IMR-90 (cell line): ENCODE measurements at regions not wholly inside any gene's neighbourhood (a gene's known extent, or its start where the extent isn't known, plus 50 kb on each side); places are given as distances from the start of the nearest gene placed in this dataset.

Experiments used
- ATAC-seq: fragments of 200-7000 bp; cut with Tn5 transposase; 2 replicates; pipeline ENCODE4 v1.9.1; 2020; ENCODE audit warnings: low read depth, mild to moderate bottlenecking, moderate library complexity
- BruUV-seq: library from RNA; stranded (reverse); fragments of 400-500 nt; replicated peaks from 2 replicates; lab custom pipeline; 2021; lab: Mats Ljungman, UMichigan
- CTCF ChIA-PET: fragments of 300-600 bp; formaldehyde crosslinking; extraction: SDS; loops from one replicate; lab custom pipeline; 2021; ENCODE audit warnings: antibody characterized with exemption; lab: Yijun Ruan, JAX
- POLR2A ChIA-PET: fragments of 300-600 bp; sonication (Branson Sonifier 250); formaldehyde crosslinking; loops from one replicate; lab custom pipeline; 2022; ENCODE audit warnings: antibody characterized with exemption; ENCODE audit not compliant: unreplicated experiment; lab: Charles Lee
- DNase-seq: peaks from one replicate; pipeline ENCODE4 v3.0.0; 2013
- H2AFZ ChIP-seq: replicated peaks from 2 replicates; pipeline ENCODE3; 2013; ENCODE audit warnings: low read length, mild to moderate bottlenecking; ENCODE audit not compliant: poor library complexity
- H2AK5ac ChIP-seq: 2 replicates; pipeline ENCODE4 v1.6.1; 2013; ENCODE audit warnings: low read depth, low read length, inconsistent platforms
- H2AK9ac ChIP-seq: replicated peaks from 2 replicates; pipeline ENCODE3; 2013; ENCODE audit warnings: mild to moderate bottlenecking, low read depth, low read length, moderate library complexity; ENCODE audit not compliant: poor library complexity
- H2BK120ac ChIP-seq: 2 replicates; pipeline ENCODE4 v1.6.1; 2013; ENCODE audit warnings: low read depth, low read length, inconsistent platforms
- H2BK15ac ChIP-seq: 3 replicates; pipeline ENCODE4 v1.6.1; 2013; ENCODE audit warnings: low read depth, low read length, inconsistent platforms
- H2BK20ac ChIP-seq: 2 replicates; pipeline ENCODE4 v1.6.1; 2013; ENCODE audit warnings: low read depth, mild to moderate bottlenecking, inconsistent platforms, low read length, moderate library complexity
- H2BK5ac ChIP-seq: 2 replicates; pipeline ENCODE4 v1.6.1; 2013; ENCODE audit warnings: mild to moderate bottlenecking, low read depth, low read length, inconsistent platforms; ENCODE audit not compliant: poor library complexity, severe bottlenecking
- H3K14ac ChIP-seq: replicated peaks from 2 replicates; pipeline ENCODE4 v1.6.1; 2013; ENCODE audit warnings: low read depth, low read length, inconsistent platforms
- H3K18ac ChIP-seq: 2 replicates; pipeline ENCODE4 v1.6.1; 2013; ENCODE audit warnings: low read depth, low read length, control low read depth
- H3K23ac ChIP-seq: 2 replicates; pipeline ENCODE4 v1.6.1; 2013; ENCODE audit warnings: low read depth, low read length, inconsistent platforms
- H3K27ac ChIP-seq: 2 replicates; pipeline ENCODE4 v1.5.1; 2013; ENCODE audit warnings: mild to moderate bottlenecking, control low read depth, low read length; ENCODE audit not compliant: insufficient read depth
- H3K27me3 ChIP-seq: 2 replicates; pipeline ENCODE4 v1.6.1; 2013; ENCODE audit warnings: low read length; ENCODE audit not compliant: control insufficient read depth, insufficient read depth
- H3K36me3 ChIP-seq: 2 replicates; pipeline ENCODE4 v1.6.1; 2013; ENCODE audit warnings: low read length, mixed read lengths; ENCODE audit not compliant: control insufficient read depth, insufficient read depth
- H3K4ac ChIP-seq: 2 replicates; pipeline ENCODE4 v1.6.1; 2013; ENCODE audit warnings: low read depth, low read length, inconsistent platforms
- H3K4me1 ChIP-seq: 2 replicates; pipeline ENCODE4 v1.6.1; 2013; ENCODE audit warnings: low read length, mixed read lengths; ENCODE audit not compliant: control insufficient read depth, insufficient read depth
- H3K4me2 ChIP-seq: 2 replicates; pipeline ENCODE4 v1.6.1; 2013; ENCODE audit warnings: low read depth, mild to moderate bottlenecking, control low read depth, low read length, moderate library complexity
- H3K4me3 ChIP-seq: 2 replicates; pipeline ENCODE4 v1.5.1; 2013; ENCODE audit warnings: low read depth, mild to moderate bottlenecking, control low read depth, low read length, moderate library complexity; ENCODE audit not compliant: insufficient read depth
- H3K56ac ChIP-seq: 2 replicates; pipeline ENCODE4 v1.6.1; 2013; ENCODE audit warnings: low read length, inconsistent platforms; ENCODE audit not compliant: insufficient read depth; ENCODE audit errors: extremely low read depth
- H3K79me1 ChIP-seq, 2 experiments: 2 replicates each; pipeline ENCODE4 v1.6.1; 2013; ENCODE audit warnings: low read length in 2 of 2, inconsistent platforms in 1 of 2, low read depth in 1 of 2
- H3K9ac ChIP-seq: 2 replicates; pipeline ENCODE4 v1.6.1; 2013; ENCODE audit warnings: low read depth, low read length, control low read depth
- H3K9me1 ChIP-seq: 2 replicates; pipeline ENCODE4 v1.6.1; 2013; ENCODE audit warnings: low read length, inconsistent platforms; ENCODE audit not compliant: insufficient read depth
- H3K9me3 ChIP-seq: 2 replicates; pipeline ENCODE4 v1.6.1; 2013; ENCODE audit warnings: low read length; ENCODE audit not compliant: control insufficient read depth, insufficient read depth
- H4K20me1 ChIP-seq: 2 replicates; pipeline ENCODE4 v1.6.1; 2013; ENCODE audit warnings: low read length, inconsistent platforms; ENCODE audit not compliant: insufficient read depth
- H4K5ac ChIP-seq: 2 replicates; pipeline ENCODE4 v1.6.1; 2013; ENCODE audit warnings: mild to moderate bottlenecking, low read depth, low read length, control low read depth
- H4K8ac ChIP-seq, 2 experiments: 2 replicates each; pipeline ENCODE4 v1.6.1; 2013; ENCODE audit warnings: low read depth in 2 of 2, low read length in 2 of 2, control low read depth in 1 of 2, inconsistent platforms in 1 of 2
- H4K91ac ChIP-seq: 2 replicates; pipeline ENCODE4 v1.6.1; 2013; ENCODE audit warnings: low read depth, low read length, inconsistent platforms; ENCODE audit not compliant: insufficient read depth
- FOS ChIP-seq: fragments of 150-350 bp; IDR thresholded peaks from 2 replicates; pipeline ENCODE4 v1.6.1; 2016; ENCODE audit warnings: low read depth, low read length
- WGBS, 2 experiments: methylation state at CpG; one replicate each; pipeline versions ENCODE4 v1.1.5 to v1.1.7; 2013; ENCODE audit warnings: missing lambda C conversion rate in 2 of 2; ENCODE audit not compliant: insufficient read length in 1 of 2; ENCODE audit errors: extremely low coverage in 2 of 2; 5-methylcytosine and 5-hydroxymethylcytosine counted together
- dilution Hi-C: fragments of 300-500 bp; cut with HindIII; formaldehyde crosslinking; loops from one replicate; pipeline ENCODE4 v1.14.3; 2018; ENCODE audit warnings: low sequenced_read_pairs; ENCODE audit not compliant: unreplicated experiment
- in situ Hi-C: fragments of 300-500 bp; cut with MboI; formaldehyde crosslinking; loops from 3 replicates; pipeline ENCODE4 v1.14.3; 2019; ENCODE audit warnings: low sequenced_read_pairs, inconsistent platforms, mixed read lengths
- intact Hi-C: fragments of 100-400 bp; cut with micrococcal nuclease; formaldehyde crosslinking; loops from 2 replicates; pipeline ENCODE4 v1.10.0; 2022
- TF ChIP-seq, protein P1 (sequence below): conservative IDR thresholded peaks from 2 replicates; pipeline ENCODE4 v1.5.1; 2012; ENCODE audit warnings: mild to moderate bottlenecking, low read depth, low read length, improper control_type of control experiment

DNA sequence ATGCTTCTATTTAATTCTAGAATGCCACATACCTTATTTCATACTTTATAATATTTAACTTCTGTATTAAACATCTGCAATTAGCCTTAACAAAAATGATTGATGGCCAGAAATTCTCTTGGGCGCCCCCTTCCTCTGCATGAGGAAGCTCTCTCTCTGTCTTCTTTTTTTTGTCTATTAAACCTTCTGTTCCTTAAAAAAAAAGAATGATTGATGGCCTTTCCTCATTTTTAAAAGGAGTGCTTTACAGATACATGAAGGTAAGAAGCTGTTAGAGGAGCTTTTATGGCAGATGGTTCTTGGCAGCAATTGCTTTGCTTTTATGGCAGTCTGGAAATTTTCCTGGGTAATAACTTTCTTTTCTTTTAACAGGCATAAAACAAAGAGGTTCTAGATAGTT lies 526.9 kb downstream of the SLC4A3 start:
- H2AK5ac ChIP-seq: no peak overlapping the region
- POLR2A ChIA-PET: no interaction called here
- no peak overlapping the region for H4K5ac ChIP-seq
- no peak for DNase-seq
- no peaks in the 10 kb centered on the region for H3K79me1 ChIP-seq
- H2BK5ac ChIP-seq: no peak overlapping the region
- no peak overlapping the region for H2BK15ac ChIP-seq
- H2BK20ac ChIP-seq: no peak overlapping the region
- H4K20me1 ChIP-seq: no peaks in the 10 kb centered on the region
- H2AK9ac ChIP-seq: no peak overlapping the region
- H3K36me3 ChIP-seq: no peaks in the 10 kb centered on the region
- H3K27ac ChIP-seq: no peak overlapping the region
- H3K9me3 ChIP-seq: no peaks in the 10 kb centered on the region
- H4K91ac ChIP-seq: no peak overlapping the region
- H3K56ac ChIP-seq: no peak overlapping the region
- H3K14ac ChIP-seq: no peak overlapping the region
- BruUV-seq: no TSS peak
- no peaks in the 10 kb centered on the region; the same call in 1 of the 2 replicates for H3K27me3 ChIP-seq
- H2AFZ ChIP-seq: no peak overlapping the region
- WGBS, 2 experiments: no CpG with 5 or more reads among the region's 1 CpG
- no peaks in the 10 kb centered on the region for H3K9me1 ChIP-seq
- no peak overlapping the region for H2BK120ac ChIP-seq
- CTCF ChIA-PET: interaction anchor here (0.6 to 0.9 kb wide), 4 partner anchors 10 to 61 kb away, joined by 4 to 7 read pairs (median 4); no protein-coding TSS in a partner anchor
- ATAC-seq: no peak
- no peak overlapping the region for H4K8ac ChIP-seq
- no peak for TF ChIP-seq FOS
- TF ChIP-seq, protein P1, sequence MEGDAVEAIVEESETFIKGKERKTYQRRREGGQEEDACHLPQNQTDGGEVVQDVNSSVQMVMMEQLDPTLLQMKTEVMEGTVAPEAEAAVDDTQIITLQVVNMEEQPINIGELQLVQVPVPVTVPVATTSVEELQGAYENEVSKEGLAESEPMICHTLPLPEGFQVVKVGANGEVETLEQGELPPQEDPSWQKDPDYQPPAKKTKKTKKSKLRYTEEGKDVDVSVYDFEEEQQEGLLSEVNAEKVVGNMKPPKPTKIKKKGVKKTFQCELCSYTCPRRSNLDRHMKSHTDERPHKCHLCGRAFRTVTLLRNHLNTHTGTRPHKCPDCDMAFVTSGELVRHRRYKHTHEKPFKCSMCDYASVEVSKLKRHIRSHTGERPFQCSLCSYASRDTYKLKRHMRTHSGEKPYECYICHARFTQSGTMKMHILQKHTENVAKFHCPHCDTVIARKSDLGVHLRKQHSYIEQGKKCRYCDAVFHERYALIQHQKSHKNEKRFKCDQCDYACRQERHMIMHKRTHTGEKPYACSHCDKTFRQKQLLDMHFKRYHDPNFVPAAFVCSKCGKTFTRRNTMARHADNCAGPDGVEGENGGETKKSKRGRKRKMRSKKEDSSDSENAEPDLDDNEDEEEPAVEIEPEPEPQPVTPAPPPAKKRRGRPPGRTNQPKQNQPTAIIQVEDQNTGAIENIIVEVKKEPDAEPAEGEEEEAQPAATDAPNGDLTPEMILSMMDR: 0 out of 2 replicates have a peak, but pooled peaks have one; percentile 7
- H3K23ac ChIP-seq: no peak overlapping the region
- no peak overlapping the region for H3K4me3 ChIP-seq
- H3K4ac ChIP-seq: no peak overlapping the region
- intact Hi-C loops: no loop called here
- in situ Hi-C loops: no loop called here
- no peak overlapping the region for H3K9ac ChIP-seq
- H3K18ac ChIP-seq: no peak overlapping the region
- H3K4me2 ChIP-seq: no peak overlapping the region
- H3K4me1 ChIP-seq: no peaks in the 10 kb centered on the region; the same call in 1 of the 2 replicates
- dilution Hi-C loops: no loop called here
